PC-3 (cell line): ENCODE measurements at regions not wholly inside any gene's neighbourhood (a gene's known extent, or its start where the extent isn't known, plus 50 kb on each side); places are given as distances from the start of the nearest gene placed in this dataset.

Experiments
- CTCF ChIP-seq: fragments of 300-600 bp; sonication (generic); conservative IDR thresholded peaks from 2 replicates; pipeline ENCODE4 v1.5.1; 2017; ENCODE audit warnings: antibody characterized with exemption, low read depth, mild to moderate bottlenecking, low read length
- EZH2 ChIP-seq: fragments of 300-600 bp; sonication (generic); IDR thresholded peaks from one replicate; pipeline ENCODE4 v1.6.1; 2017; ENCODE audit warnings: antibody characterized with exemption, mild to moderate bottlenecking, low read length; ENCODE audit not compliant: unreplicated experiment
- EZH2phosphoT487 ChIP-seq: fragments of 300-600 bp; sonication (generic); IDR thresholded peaks from 2 replicates; pipeline ENCODE4 v1.6.1; 2018; ENCODE audit warnings: mild to moderate bottlenecking, antibody characterized with exemption, low read length, borderline replicate concordance

GRCh38 chr3:126257984-126258383 is 77.6 kb upstream of the ALDH1L1 start:
- TF ChIP-seq CTCF (no peak), EZH2phosphoT487 (no peak), EZH2 (no peak)
